ENCODE measurements at regions not wholly inside any gene's neighbourhood (a gene's known extent, or its start where the extent isn't known, plus 50 kb on each side); places are given as distances from the start of the nearest gene placed in this dataset.

DNA sequence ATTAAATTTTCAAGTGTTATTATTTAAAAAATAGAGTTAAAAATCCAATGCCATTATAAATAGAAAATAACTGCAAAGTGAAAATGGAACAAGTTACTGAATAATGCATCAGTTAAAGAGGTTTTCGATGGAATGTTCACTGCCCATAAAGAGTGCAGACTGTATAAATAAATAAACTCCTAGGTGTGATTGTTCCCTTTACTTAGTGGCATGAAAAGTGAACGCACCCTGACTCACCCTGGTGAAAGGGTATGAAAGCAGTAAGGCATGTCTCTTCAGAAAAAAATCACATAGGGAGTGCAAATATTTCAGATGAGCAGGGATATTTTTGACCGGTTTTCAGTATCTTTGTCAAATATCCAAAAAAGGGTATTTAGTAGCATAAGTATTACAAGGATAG, 387.8 kb downstream of the DCAF12L2 start:
- TF ChIP-seq POLR2AphosphoS5 (IDR thresholded peaks at IDR 0.05) (no peak), POLR2A (IDR thresholded peaks at IDR 0.05) (no peak)
- TF ChIP-seq, protein P1, sequence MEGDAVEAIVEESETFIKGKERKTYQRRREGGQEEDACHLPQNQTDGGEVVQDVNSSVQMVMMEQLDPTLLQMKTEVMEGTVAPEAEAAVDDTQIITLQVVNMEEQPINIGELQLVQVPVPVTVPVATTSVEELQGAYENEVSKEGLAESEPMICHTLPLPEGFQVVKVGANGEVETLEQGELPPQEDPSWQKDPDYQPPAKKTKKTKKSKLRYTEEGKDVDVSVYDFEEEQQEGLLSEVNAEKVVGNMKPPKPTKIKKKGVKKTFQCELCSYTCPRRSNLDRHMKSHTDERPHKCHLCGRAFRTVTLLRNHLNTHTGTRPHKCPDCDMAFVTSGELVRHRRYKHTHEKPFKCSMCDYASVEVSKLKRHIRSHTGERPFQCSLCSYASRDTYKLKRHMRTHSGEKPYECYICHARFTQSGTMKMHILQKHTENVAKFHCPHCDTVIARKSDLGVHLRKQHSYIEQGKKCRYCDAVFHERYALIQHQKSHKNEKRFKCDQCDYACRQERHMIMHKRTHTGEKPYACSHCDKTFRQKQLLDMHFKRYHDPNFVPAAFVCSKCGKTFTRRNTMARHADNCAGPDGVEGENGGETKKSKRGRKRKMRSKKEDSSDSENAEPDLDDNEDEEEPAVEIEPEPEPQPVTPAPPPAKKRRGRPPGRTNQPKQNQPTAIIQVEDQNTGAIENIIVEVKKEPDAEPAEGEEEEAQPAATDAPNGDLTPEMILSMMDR (IDR thresholded peaks at IDR 0.05 in 8 of 11, conservative IDR thresholded peaks at IDR 0.05 in 3 of 11) = no peak

All from spleen (tissue), 7 donors.